ENCODE measurements at regions not wholly inside any gene's neighbourhood (a gene's known extent, or its start where the extent isn't known, plus 50 kb on each side); places are given as distances from the start of the nearest gene placed in this dataset.

- ChIA-PET POLR2A (interaction anchor here (0.6 kb wide), 1 partner anchor 315 kb away, joined by 3 read pairs; no protein-coding TSS in a partner anchor), CTCF (interaction anchor here (1.0 kb wide), 1 partner anchor 22 kb away, joined by 3 read pairs; no protein-coding TSS in a partner anchor)
- no peak for DNase-seq
- H3K4me3 Mint-ChIP-seq: no peak overlapping the region
- H3K9me3 ChIP-seq (ENCODE audit: low read length): no peaks in the 10 kb centered on the region
- no peaks in the 10 kb centered on the region for H3K36me3 ChIP-seq (ENCODE audit: insufficient read depth, low read length)
- no peaks in the 10 kb centered on the region for H3K9me3 Mint-ChIP-seq
- no peaks in the 10 kb centered on the region for H3K27me3 ChIP-seq (ENCODE audit: insufficient read depth, low read length, poor library complexity, severe bottlenecking)
- no peaks in the 10 kb centered on the region for H3K36me3 Mint-ChIP-seq
- no peak overlapping the region for H3K27ac ChIP-seq (ENCODE audit: low read depth, low read length)
- no peaks in the 10 kb centered on the region for H3K4me1 Mint-ChIP-seq
- H3K4me3 ChIP-seq (ENCODE audit: low read length): no peak overlapping the region
- no peaks in the 10 kb centered on the region for H3K4me1 ChIP-seq (ENCODE audit: insufficient read depth, low read length)
- no peak overlapping the region for H3K27ac Mint-ChIP-seq
- H3K27me3 Mint-ChIP-seq: peaks cover 3 to 17% of the 10 kb centered on the region in 2 donors
These were observed 137.8 kb upstream of the ANKH start for GRCh38 chr5:15009420-15009819.

GRCh38 chr5:15008921-15009320, 137.3 kb upstream of the ANKH start:
- no peak overlapping the region for H3K4me3 ChIP-seq (ENCODE audit: low read length)
- CTCF ChIA-PET: no interaction called here
- POLR2A ChIA-PET: no interaction called here
- Mint-ChIP-seq H3K36me3 (no peaks in the 10 kb centered on the region), H3K9me3 (no peaks in the 10 kb centered on the region), H3K4me3 (no peak overlapping the region), H3K27me3 (peaks cover 3 to 17% of the 10 kb centered on the region in 2 donors), H3K27ac (peak overlapping the region in 1 of 8 donors; percentile 22), H3K4me1 (no peaks in the 10 kb centered on the region)
- no peaks in the 10 kb centered on the region for H3K4me1 ChIP-seq (ENCODE audit: insufficient read depth, low read length)
- no peaks in the 10 kb centered on the region for H3K27me3 ChIP-seq (ENCODE audit: insufficient read depth, low read length, poor library complexity, severe bottlenecking)
- no peaks in the 10 kb centered on the region for H3K9me3 ChIP-seq (ENCODE audit: low read length)
- H3K27ac ChIP-seq (ENCODE audit: low read depth, low read length): no peak overlapping the region
- DNase-seq: no peak
- no peaks in the 10 kb centered on the region for H3K36me3 ChIP-seq (ENCODE audit: insufficient read depth, low read length)

- no peaks in the 10 kb centered on the region for H3K9me3 ChIP-seq (ENCODE audit: low read length)
- no peaks in the 10 kb centered on the region for H3K4me1 Mint-ChIP-seq
- no peaks in the 10 kb centered on the region for H3K36me3 Mint-ChIP-seq
- H3K36me3 ChIP-seq (ENCODE audit: insufficient read depth, low read length): no peaks in the 10 kb centered on the region
- DNase-seq: no peak
- no peak overlapping the region for H3K27ac ChIP-seq (ENCODE audit: low read depth, low read length)
- no peaks in the 10 kb centered on the region for H3K9me3 Mint-ChIP-seq
- no peak overlapping the region for H3K4me3 Mint-ChIP-seq
- no peak overlapping the region for H3K4me3 ChIP-seq (ENCODE audit: low read length)
- peaks cover 3 to 17% of the 10 kb centered on the region in 2 donors for H3K27me3 Mint-ChIP-seq
- no peak overlapping the region for H3K27ac Mint-ChIP-seq
- CTCF ChIA-PET: no interaction called here
- POLR2A ChIA-PET: no interaction called here
- no peaks in the 10 kb centered on the region for H3K27me3 ChIP-seq (ENCODE audit: insufficient read depth, low read length, poor library complexity, severe bottlenecking)
- no peaks in the 10 kb centered on the region for H3K4me1 ChIP-seq (ENCODE audit: insufficient read depth, low read length)
These were observed 136.9 kb upstream of the ANKH start for GRCh38 chr5:15008476-15008875.

- POLR2A ChIA-PET: no interaction called here
- no peaks in the 10 kb centered on the region for H3K4me1 Mint-ChIP-seq
- no peaks in the 10 kb centered on the region for H3K27me3 ChIP-seq (ENCODE audit: insufficient read depth, low read length, poor library complexity, severe bottlenecking)
- H3K27ac ChIP-seq (ENCODE audit: low read depth, low read length): no peak overlapping the region
- no peak overlapping the region for H3K4me3 Mint-ChIP-seq
- CTCF ChIA-PET: no interaction called here
- no peaks in the 10 kb centered on the region for H3K9me3 ChIP-seq (ENCODE audit: low read length)
- peaks cover 3 to 18% of the 10 kb centered on the region in 2 donors for H3K27me3 Mint-ChIP-seq
- no peaks in the 10 kb centered on the region for H3K36me3 ChIP-seq (ENCODE audit: insufficient read depth, low read length)
- no peaks in the 10 kb centered on the region for H3K4me1 ChIP-seq (ENCODE audit: insufficient read depth, low read length)
- no peaks in the 10 kb centered on the region for H3K9me3 Mint-ChIP-seq
- DNase-seq: no peak
- no peak overlapping the region for H3K27ac Mint-ChIP-seq
- H3K4me3 ChIP-seq (ENCODE audit: low read length): no peak overlapping the region
- H3K36me3 Mint-ChIP-seq: no peaks in the 10 kb centered on the region
These were observed 136.1 kb upstream of the ANKH start for GRCh38 chr5:15007646-15008045.

- POLR2A ChIA-PET: no interaction called here
- Histone ChIP-seq H3K27ac (ENCODE audit: low read depth, low read length) (no peak overlapping the region), H3K36me3 (ENCODE audit: insufficient read depth, low read length) (no peaks in the 10 kb centered on the region), H3K27me3 (ENCODE audit: insufficient read depth, low read length, poor library complexity, severe bottlenecking) (no peaks in the 10 kb centered on the region), H3K4me1 (ENCODE audit: insufficient read depth, low read length) (no peaks in the 10 kb centered on the region), H3K9me3 (ENCODE audit: low read length) (no peaks in the 10 kb centered on the region), H3K4me3 (ENCODE audit: low read length) (no peak overlapping the region)
- Mint-ChIP-seq H3K4me1 (no peaks in the 10 kb centered on the region), H3K27me3 (peaks cover 5 to 29% of the 10 kb centered on the region in 2 donors), H3K9me3 (no peaks in the 10 kb centered on the region), H3K4me3 (no peak overlapping the region), H3K36me3 (no peaks in the 10 kb centered on the region), H3K27ac (no peak overlapping the region)
- CTCF ChIA-PET: interaction anchor here (1.1 to 8.1 kb wide), 10 partner anchors 10 to 639 kb away, joined by 4 to 72 read pairs (median 10); no protein-coding TSS in a partner anchor
- no peak for DNase-seq
These were observed 132.9 kb upstream of the ANKH start for GRCh38 chr5:15004506-15004905.

- peaks cover 0 to 2% (median 2%) of the 10 kb centered on the region in 5 donors for H3K9me3 Mint-ChIP-seq
These were observed 131.9 kb upstream of the ANKH start for GRCh38 chr5:15003511-15003920.

GRCh38 chr5:15002791-15003190, 131.2 kb upstream of the ANKH start:
- Mint-ChIP-seq H3K36me3 (peaks cover 0 to 5% (median 0%) of the 10 kb centered on the region in 3 donors), H3K27ac (no peak overlapping the region), H3K27me3 (peaks cover 10 to 35% of the 10 kb centered on the region in 2 donors)

More at GRCh38 chr5:15003511-15003920, 131.9 kb upstream of the ANKH start:
- H3K4me1 Mint-ChIP-seq: no peaks in the 10 kb centered on the region
- no peak overlapping the region for H3K4me3 Mint-ChIP-seq
- peak overlapping the region in 1 of 8 donors; percentile 22 for H3K27ac Mint-ChIP-seq
- Histone ChIP-seq H3K27me3 (ENCODE audit: insufficient read depth, low read length, poor library complexity, severe bottlenecking) (no peaks in the 10 kb centered on the region), H3K9me3 (ENCODE audit: low read length) (no peaks in the 10 kb centered on the region), H3K36me3 (ENCODE audit: insufficient read depth, low read length) (no peaks in the 10 kb centered on the region), H3K27ac (ENCODE audit: low read depth, low read length) (no peak overlapping the region), H3K4me1 (ENCODE audit: insufficient read depth, low read length) (no peaks in the 10 kb centered on the region), H3K4me3 (ENCODE audit: low read length) (no peak overlapping the region)
- H3K27me3 Mint-ChIP-seq: peaks cover 8 to 37% of the 10 kb centered on the region in 2 donors
- peaks cover 0 to 2% (median 0%) of the 10 kb centered on the region in 3 donors for H3K36me3 Mint-ChIP-seq
- ChIA-PET CTCF (interaction anchor here (0.6 to 8.1 kb wide), 39 partner anchors 9 to 1468 kb away, joined by 3 to 72 read pairs (median 4); no protein-coding TSS in a partner anchor), POLR2A (interaction anchor here (0.5 to 0.6 kb wide), 2 partner anchors 159 to 476 kb away, joined by 3 to 4 read pairs; no protein-coding TSS in a partner anchor)
- peak; percentile 36 to 67 (median 57) for DNase-seq

GRCh38 chr5:15002173-15002572, 130.6 kb upstream of the ANKH start:
- ChIA-PET CTCF (interaction anchor here (1.7 to 8.1 kb wide), 10 partner anchors 7 to 324 kb away, joined by 3 to 72 read pairs (median 8); no protein-coding TSS in a partner anchor), POLR2A (no interaction called here)
- no peaks in the 10 kb centered on the region for H3K9me3 ChIP-seq (ENCODE audit: low read length)
- peaks cover 0 to 5% (median 0%) of the 10 kb centered on the region in 3 donors for H3K36me3 Mint-ChIP-seq
- H3K36me3 ChIP-seq (ENCODE audit: insufficient read depth, low read length): no peaks in the 10 kb centered on the region
- no peaks in the 10 kb centered on the region for H3K4me1 ChIP-seq (ENCODE audit: insufficient read depth, low read length)
- H3K4me3 Mint-ChIP-seq: no peak overlapping the region
- H3K27me3 ChIP-seq (ENCODE audit: insufficient read depth, low read length, poor library complexity, severe bottlenecking): no peaks in the 10 kb centered on the region
- H3K9me3 Mint-ChIP-seq: peaks cover 0 to 8% (median 2%) of the 10 kb centered on the region in 5 donors
- no peak overlapping the region for H3K27ac ChIP-seq (ENCODE audit: low read depth, low read length)
- H3K27ac Mint-ChIP-seq: no peak overlapping the region
- no peak for DNase-seq
- H3K4me3 ChIP-seq (ENCODE audit: low read length): no peak overlapping the region
- no peaks in the 10 kb centered on the region for H3K4me1 Mint-ChIP-seq
- peaks cover 10 to 33% of the 10 kb centered on the region in 2 donors for H3K27me3 Mint-ChIP-seq

More at GRCh38 chr5:15002791-15003190, 131.2 kb upstream of the ANKH start:
- no peak overlapping the region for H3K4me3 Mint-ChIP-seq
- H3K9me3 ChIP-seq (ENCODE audit: low read length): no peaks in the 10 kb centered on the region
- no peaks in the 10 kb centered on the region for H3K4me1 ChIP-seq (ENCODE audit: insufficient read depth, low read length)
- no peaks in the 10 kb centered on the region for H3K4me1 Mint-ChIP-seq
- H3K4me3 ChIP-seq (ENCODE audit: low read length): no peak overlapping the region
- POLR2A ChIA-PET: interaction anchor here (0.5 to 0.6 kb wide), 2 partner anchors 158 to 475 kb away, joined by 3 to 4 read pairs; no protein-coding TSS in a partner anchor
- H3K27ac ChIP-seq (ENCODE audit: low read depth, low read length): no peak overlapping the region
- H3K9me3 Mint-ChIP-seq: peaks cover 0 to 6% (median 2%) of the 10 kb centered on the region in 5 donors
- H3K36me3 ChIP-seq (ENCODE audit: insufficient read depth, low read length): no peaks in the 10 kb centered on the region
- CTCF ChIA-PET: interaction anchor here (0.8 to 8.1 kb wide), 32 partner anchors 8 to 1469 kb away, joined by 3 to 72 read pairs (median 5); no protein-coding TSS in a partner anchor
- DNase-seq: no peak
- H3K27me3 ChIP-seq (ENCODE audit: insufficient read depth, low read length, poor library complexity, severe bottlenecking): no peaks in the 10 kb centered on the region
